ENCODE measurements at regions not wholly inside any gene's neighbourhood (a gene's known extent, or its start where the extent isn't known, plus 50 kb on each side); places are given as distances from the start of the nearest gene placed in this dataset.

GRCh38 chr6:43951756-43952675 lies 175.2 kb downstream of the MRPL14 start:
- H3K9me3 ChIP-seq (ENCODE audit: low read depth), result no peaks in the 10 kb centered on the region
- H3K4me3 ChIP-seq, result no peak overlapping the region
- H3K4me2 ChIP-seq, result no peak overlapping the region
- peaks cover 8% of the 10 kb centered on the region for H3K4me1 ChIP-seq (ENCODE audit: insufficient read depth)
- DNase-seq (ENCODE audit: low spot score), result no peak
- H3K27ac ChIP-seq, result no peak overlapping the region
- H3K36me3 ChIP-seq (replicated peaks; ENCODE audit: insufficient read depth, low read depth), result no peaks in the 10 kb centered on the region
- TF ChIP-seq EZH2 (IDR thresholded peaks at IDR 0.05; ENCODE audit: borderline replicate concordance), result no peak
- no peak for TF ChIP-seq CTCF (IDR thresholded peaks at IDR 0.05; ENCODE audit: poor library complexity)
- no peak for TF ChIP-seq EZH2phosphoT487 (IDR thresholded peaks at IDR 0.05; ENCODE audit: low read depth, severe bottlenecking, unreplicated experiment)
- H3K27me3 ChIP-seq, result no peaks in the 10 kb centered on the region
- H2AFZ ChIP-seq, result no peak overlapping the region
- H3K79me2 ChIP-seq, result no peaks in the 10 kb centered on the region
- no peaks in the 10 kb centered on the region for H3K9me2 ChIP-seq (replicated peaks; ENCODE audit: insufficient read depth)
- WGBS (ENCODE audit: low lambda C conversion rate, missing lambda C conversion rate), result 89% methylated on average over 8 of the region's 8 CpGs
- H4K20me1 ChIP-seq (ENCODE audit: insufficient read depth, poor library complexity, severe bottlenecking), result no peaks in the 10 kb centered on the region

- H3K9me2 ChIP-seq (replicated peaks; ENCODE audit: insufficient read depth), result no peaks in the 10 kb centered on the region
- WGBS (ENCODE audit: low lambda C conversion rate, missing lambda C conversion rate), result 68% methylated on average over 5 of the region's 5 CpGs
- H4K20me1 ChIP-seq (ENCODE audit: insufficient read depth, poor library complexity, severe bottlenecking), result no peaks in the 10 kb centered on the region
- peaks cover 8% of the 10 kb centered on the region for H3K4me1 ChIP-seq (ENCODE audit: insufficient read depth)
- no peak overlapping the region for H3K27ac ChIP-seq
- H3K79me2 ChIP-seq, result no peaks in the 10 kb centered on the region
- no peaks in the 10 kb centered on the region for H3K9me3 ChIP-seq (ENCODE audit: low read depth)
- H2AFZ ChIP-seq, result no peak overlapping the region
- no peaks in the 10 kb centered on the region for H3K27me3 ChIP-seq
- H3K4me3 ChIP-seq, result no peak overlapping the region
- peak; percentile 85 for DNase-seq (ENCODE audit: low spot score)
- H3K36me3 ChIP-seq (replicated peaks; ENCODE audit: insufficient read depth, low read depth), result no peaks in the 10 kb centered on the region
- no peak overlapping the region for H3K4me2 ChIP-seq
- TF ChIP-seq CTCF (IDR thresholded peaks at IDR 0.05; ENCODE audit: poor library complexity) (peak; percentile 66), EZH2phosphoT487 (IDR thresholded peaks at IDR 0.05; ENCODE audit: low read depth, severe bottlenecking, unreplicated experiment) (no peak), EZH2 (IDR thresholded peaks at IDR 0.05; ENCODE audit: borderline replicate concordance) (no peak)
Measured at GRCh38 chr6:43951063-43951755, 176.0 kb downstream of the MRPL14 start.

- WGBS (ENCODE audit: low lambda C conversion rate, missing lambda C conversion rate), result 96% methylated on average over 3 of the region's 3 CpGs
- Histone ChIP-seq H3K4me3 (no peak overlapping the region), H3K9me2 (replicated peaks; ENCODE audit: insufficient read depth) (no peaks in the 10 kb centered on the region), H3K9me3 (ENCODE audit: low read depth) (no peaks in the 10 kb centered on the region), H3K36me3 (replicated peaks; ENCODE audit: insufficient read depth, low read depth) (no peaks in the 10 kb centered on the region), H4K20me1 (ENCODE audit: insufficient read depth, poor library complexity, severe bottlenecking) (no peaks in the 10 kb centered on the region), H3K4me2 (no peak overlapping the region), H3K27ac (no peak overlapping the region), H3K4me1 (ENCODE audit: insufficient read depth) (peaks cover 8% of the 10 kb centered on the region), H3K79me2 (no peaks in the 10 kb centered on the region), H2AFZ (no peak overlapping the region), H3K27me3 (no peaks in the 10 kb centered on the region)
- DNase-seq (ENCODE audit: low spot score), result no peak
- TF ChIP-seq EZH2 (IDR thresholded peaks at IDR 0.05; ENCODE audit: borderline replicate concordance) (no peak), EZH2phosphoT487 (IDR thresholded peaks at IDR 0.05; ENCODE audit: low read depth, severe bottlenecking, unreplicated experiment) (no peak), CTCF (IDR thresholded peaks at IDR 0.05; ENCODE audit: poor library complexity) (no peak)
Measured at GRCh38 chr6:43950731-43951062, 176.6 kb downstream of the MRPL14 start.

All from hepatocyte (in vitro differentiated cells).